Uterus (tissue), 2 donors: ENCODE measurements at regions not wholly inside any gene's neighbourhood (a gene's known extent, or its start where the extent isn't known, plus 50 kb on each side); places are given as distances from the start of the nearest gene placed in this dataset.

ENCODE experiments used
- POLR2A ChIP-seq, 2 donors: fragments of 450-650 bp; IDR thresholded peaks; one replicate each; pipeline ENCODE4 v1.6.1; 2016; ENCODE audit warnings: antibody characterized with exemption in 2 of 2, mild to moderate bottlenecking in 1 of 2, moderate library complexity in 1 of 2
- TF ChIP-seq, protein P1 (sequence below), 4 experiments: fragments of 200-600 bp in 2 of 4; fragments of 450-650 bp in 2 of 4; sonication (generic) in 2 of 4; IDR thresholded peaks; one replicate each; pipeline ENCODE4 v1.5.1; 2016 to 2019; ENCODE audit warnings: antibody characterized with exemption in 4 of 4, mild to moderate bottlenecking in 2 of 4, moderate library complexity in 1 of 4

DNA sequence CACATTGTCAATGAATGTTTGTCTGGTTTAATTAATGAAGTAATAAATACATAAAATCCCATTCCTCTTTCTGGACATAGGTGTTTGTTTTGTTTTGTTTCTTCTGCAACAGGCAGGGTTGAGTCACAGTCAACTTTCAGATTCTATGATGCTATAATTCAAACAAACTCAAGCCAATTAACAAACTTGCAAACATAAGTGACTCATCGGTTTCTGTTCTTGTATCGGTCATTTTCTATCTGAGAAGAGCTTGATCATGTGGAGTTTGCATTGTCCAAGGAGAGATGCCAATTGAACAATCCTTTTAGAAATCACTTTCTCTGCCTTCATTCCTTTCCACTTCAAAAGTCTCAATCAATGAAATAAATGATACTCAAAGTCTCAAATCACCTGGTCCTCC, 294.2 kb upstream of the C16orf82 start:
- TF ChIP-seq, protein P1, sequence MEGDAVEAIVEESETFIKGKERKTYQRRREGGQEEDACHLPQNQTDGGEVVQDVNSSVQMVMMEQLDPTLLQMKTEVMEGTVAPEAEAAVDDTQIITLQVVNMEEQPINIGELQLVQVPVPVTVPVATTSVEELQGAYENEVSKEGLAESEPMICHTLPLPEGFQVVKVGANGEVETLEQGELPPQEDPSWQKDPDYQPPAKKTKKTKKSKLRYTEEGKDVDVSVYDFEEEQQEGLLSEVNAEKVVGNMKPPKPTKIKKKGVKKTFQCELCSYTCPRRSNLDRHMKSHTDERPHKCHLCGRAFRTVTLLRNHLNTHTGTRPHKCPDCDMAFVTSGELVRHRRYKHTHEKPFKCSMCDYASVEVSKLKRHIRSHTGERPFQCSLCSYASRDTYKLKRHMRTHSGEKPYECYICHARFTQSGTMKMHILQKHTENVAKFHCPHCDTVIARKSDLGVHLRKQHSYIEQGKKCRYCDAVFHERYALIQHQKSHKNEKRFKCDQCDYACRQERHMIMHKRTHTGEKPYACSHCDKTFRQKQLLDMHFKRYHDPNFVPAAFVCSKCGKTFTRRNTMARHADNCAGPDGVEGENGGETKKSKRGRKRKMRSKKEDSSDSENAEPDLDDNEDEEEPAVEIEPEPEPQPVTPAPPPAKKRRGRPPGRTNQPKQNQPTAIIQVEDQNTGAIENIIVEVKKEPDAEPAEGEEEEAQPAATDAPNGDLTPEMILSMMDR (IDR thresholded peaks at IDR 0.05), result no peak
- no peak for TF ChIP-seq POLR2A (IDR thresholded peaks at IDR 0.05)
